ENCODE measurements at regions not wholly inside any gene's neighbourhood (a gene's known extent, or its start where the extent isn't known, plus 50 kb on each side); places are given as distances from the start of the nearest gene placed in this dataset.
"Not testable (repeated sequence)": the region's sequence is repeated elsewhere in the genome, so short reads cannot be mapped to it uniquely, and the experiment has no call there.

GRCh38 chr2:15759385-15759784 is 167.7 kb downstream of the DDX1 start:
- Histone ChIP-seq H3K9me3 (no peaks in the 10 kb centered on the region), H3K4me3 (replicated peaks in 1 of 3) (no peak overlapping the region), H3K27ac (no peak overlapping the region), H3K4me1 (no peaks in the 10 kb centered on the region), H3K36me3 (no peaks in the 10 kb centered on the region), H3K27me3 (no peaks in the 10 kb centered on the region)
- TF ChIP-seq POLR2A (IDR thresholded peaks at IDR 0.05) = no peak
- TF ChIP-seq CTCF (IDR thresholded peaks at IDR 0.05) = no peak
- WGBS, 2 donors = 87 to 91% methylated on average over 1 of the region's 1 CpG
- DNase-seq = no peak
- intact Hi-C loops (cut with DNase I) = no loop called here

GRCh38 chr2:15759791-15760190 is 168.1 kb downstream of the DDX1 start:
- intact Hi-C loops (cut with DNase I); H3K4me3 ChIP-seq (replicated peaks in 1 of 3); H3K27me3 ChIP-seq; H3K4me1 ChIP-seq; H3K36me3 ChIP-seq; H3K27ac ChIP-seq; DNase-seq; H3K9me3 ChIP-seq: not testable (repeated sequence)
- 59 to 97% methylated on average over 4 of the region's 4 CpGs for WGBS, 2 donors

- Histone ChIP-seq H3K27ac (no peak overlapping the region), H3K9me3 (no peaks in the 10 kb centered on the region), H3K4me1 (no peaks in the 10 kb centered on the region), H3K4me3 (replicated peaks in 1 of 3) (no peak overlapping the region), H3K27me3 (no peaks in the 10 kb centered on the region), H3K36me3 (no peaks in the 10 kb centered on the region)
- 59 to 75% methylated on average over 7 of the region's 7 CpGs for WGBS, 2 donors
- intact Hi-C loops (cut with DNase I) = no loop called here
- TF ChIP-seq CTCF (IDR thresholded peaks at IDR 0.05) (no peak), POLR2A (IDR thresholded peaks at IDR 0.05) (no peak)
- no peak for DNase-seq
Measured at GRCh38 chr2:15760232-15760910, 168.7 kb downstream of the DDX1 start.

- Histone ChIP-seq H3K4me1 (no peaks in the 10 kb centered on the region), H3K27ac (no peak overlapping the region), H3K4me3 (replicated peaks in 1 of 3) (no peak overlapping the region), H3K36me3 (no peaks in the 10 kb centered on the region), H3K9me3 (no peaks in the 10 kb centered on the region), H3K27me3 (no peaks in the 10 kb centered on the region)
- intact Hi-C loops (cut with DNase I) = no loop called here
- DNase-seq = no peak
- WGBS, 2 donors = 67 to 79% methylated on average over 6 of the region's 6 CpGs
- TF ChIP-seq CTCF (IDR thresholded peaks at IDR 0.05) (no peak), POLR2A (IDR thresholded peaks at IDR 0.05) (no peak)
Measured at GRCh38 chr2:15761056-15761455, 169.4 kb downstream of the DDX1 start.

GRCh38 chr2:15761910-15762309 is 170.2 kb downstream of the DDX1 start:
- no peaks in the 10 kb centered on the region for H3K4me1 ChIP-seq
- no peak for TF ChIP-seq POLR2A (IDR thresholded peaks at IDR 0.05)
- no peak for TF ChIP-seq CTCF (IDR thresholded peaks at IDR 0.05)
- H3K36me3 ChIP-seq = no peaks in the 10 kb centered on the region
- H3K9me3 ChIP-seq = no peaks in the 10 kb centered on the region
- no peak for DNase-seq
- H3K4me3 ChIP-seq (replicated peaks in 1 of 3) = no peak overlapping the region
- intact Hi-C loops (cut with DNase I) = no loop called here
- no peak overlapping the region for H3K27ac ChIP-seq
- H3K27me3 ChIP-seq = no peaks in the 10 kb centered on the region
- 64 to 71% methylated on average over 3 of the region's 3 CpGs for WGBS, 2 donors

All from thyroid gland (tissue), 4 donors.